CD4-positive, alpha-beta T cell treated with Interleukin-4 for 1 hour (primary cell): ENCODE measurements at regions not wholly inside any gene's neighbourhood (a gene's known extent, or its start where the extent isn't known, plus 50 kb on each side); places are given as distances from the start of the nearest gene placed in this dataset.
"Not testable (repeated sequence)": the region's sequence is repeated elsewhere in the genome, so short reads cannot be mapped to it uniquely, and the experiment has no call there.

Experiments used
- DNase-seq, 2 donors: peaks; one replicate each; pipeline ENCODE4 v3.0.0-alpha.2; 2020 to 2022

DNA sequence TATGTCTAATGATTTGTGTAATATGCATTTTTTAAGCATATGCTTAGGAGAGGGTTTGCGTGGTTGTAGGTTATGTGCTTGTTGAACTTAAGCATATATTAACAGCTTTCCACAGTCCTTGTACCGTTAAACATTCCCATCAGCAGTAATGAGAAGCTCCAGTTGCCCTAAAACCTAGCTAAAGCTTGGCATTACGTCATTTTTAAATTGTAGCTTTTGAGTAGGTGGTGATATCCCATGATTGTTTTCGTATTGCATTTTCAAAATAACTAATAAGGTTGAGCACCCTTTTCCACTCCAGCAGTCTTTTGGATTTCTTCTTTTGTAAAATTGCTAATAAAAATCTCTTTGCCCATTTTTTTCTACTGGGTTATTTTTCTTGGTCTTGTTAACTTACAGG, 453.1 kb upstream of the GCFC2 start:
- DNase-seq, result no peak

DNA sequence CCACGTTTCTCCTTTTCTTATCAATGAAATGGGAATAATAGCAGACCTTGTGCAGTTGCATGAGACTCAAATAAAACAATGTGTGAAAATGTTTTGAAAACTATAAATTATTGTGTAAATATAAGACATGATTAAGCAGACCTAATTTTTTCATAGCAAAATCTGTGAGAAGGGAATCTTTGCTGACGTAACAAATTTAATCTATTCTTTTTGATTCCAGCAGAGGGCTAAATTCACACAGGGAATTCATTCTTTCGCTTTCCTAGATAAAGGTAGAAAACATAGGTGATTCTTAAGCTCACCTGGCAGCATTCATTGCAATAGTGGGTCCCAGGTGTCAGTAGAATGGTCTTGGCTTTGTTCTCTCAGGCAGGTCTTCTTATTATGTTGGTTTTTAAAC, 450.0 kb upstream of the GCFC2 start:
- no peak for DNase-seq

DNA sequence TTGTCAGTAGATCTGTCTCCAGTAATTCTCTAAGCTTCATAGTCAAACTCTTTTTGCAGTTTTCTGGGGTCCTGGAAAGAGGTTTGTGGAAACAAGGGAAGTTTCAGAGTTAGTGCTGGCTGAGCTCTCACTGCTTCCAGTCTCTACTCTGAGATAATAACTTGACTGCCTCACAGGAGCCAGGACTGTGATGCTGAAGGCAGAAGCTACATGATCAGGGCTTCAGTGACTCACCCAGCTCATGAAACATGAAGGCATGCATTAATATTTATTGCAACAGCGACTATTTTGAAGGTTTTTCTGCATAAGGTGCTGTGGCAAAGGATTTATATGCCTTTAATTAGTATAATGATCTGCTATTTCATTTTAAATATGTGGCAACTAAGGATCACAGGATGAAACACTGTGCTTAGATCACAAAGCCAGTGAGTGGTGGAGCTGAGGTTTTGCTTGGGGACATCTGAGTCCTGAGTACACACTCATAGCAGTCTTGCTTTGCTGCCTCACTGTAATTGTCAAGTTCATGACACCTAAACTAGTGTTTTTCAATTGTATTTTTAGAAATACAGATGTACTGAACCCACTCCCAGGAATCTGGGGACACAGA, 448.4 kb upstream of the GCFC2 start:
- DNase-seq, result no peak

DNA sequence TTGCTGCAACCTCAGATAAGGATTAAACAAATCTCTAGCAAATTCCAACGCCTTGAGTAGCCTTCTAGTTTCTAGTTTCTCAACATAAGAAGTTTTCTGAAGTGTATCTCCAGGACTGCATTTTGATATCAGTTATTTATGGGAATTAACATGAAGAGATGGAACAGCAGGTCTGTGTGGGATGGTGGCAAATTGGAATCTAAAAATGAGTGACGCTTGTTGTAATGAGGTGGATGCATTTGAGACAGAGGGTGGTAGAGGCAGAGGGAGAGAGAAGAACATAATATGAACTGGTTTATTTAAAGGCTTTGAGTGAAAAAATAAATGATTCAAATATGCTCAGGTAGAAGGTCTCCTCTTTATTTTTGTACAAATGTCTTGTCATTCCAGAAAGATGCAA, 446.8 kb upstream of the GCFC2 start:
- DNase-seq, result no peak

DNA sequence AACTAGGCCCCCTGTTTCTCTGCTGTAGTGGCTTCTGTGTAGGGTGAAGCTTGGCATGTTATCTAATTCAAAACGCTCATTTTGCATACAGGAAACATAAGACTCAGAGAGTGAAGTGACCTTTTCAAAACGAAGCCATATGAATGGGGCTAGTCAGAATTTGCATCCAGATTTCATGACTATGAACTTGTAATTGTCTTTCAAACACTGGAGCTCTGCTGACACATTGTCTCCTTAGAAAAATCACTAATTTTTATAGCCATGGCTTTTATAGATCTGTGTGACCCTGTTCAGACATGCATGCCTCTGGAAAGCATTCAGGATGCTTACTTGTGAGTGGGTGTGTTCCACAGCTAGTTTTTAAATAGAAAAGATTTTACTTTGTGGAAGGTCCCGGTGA, 444.3 kb upstream of the GCFC2 start:
- DNase-seq, result no peak

DNA sequence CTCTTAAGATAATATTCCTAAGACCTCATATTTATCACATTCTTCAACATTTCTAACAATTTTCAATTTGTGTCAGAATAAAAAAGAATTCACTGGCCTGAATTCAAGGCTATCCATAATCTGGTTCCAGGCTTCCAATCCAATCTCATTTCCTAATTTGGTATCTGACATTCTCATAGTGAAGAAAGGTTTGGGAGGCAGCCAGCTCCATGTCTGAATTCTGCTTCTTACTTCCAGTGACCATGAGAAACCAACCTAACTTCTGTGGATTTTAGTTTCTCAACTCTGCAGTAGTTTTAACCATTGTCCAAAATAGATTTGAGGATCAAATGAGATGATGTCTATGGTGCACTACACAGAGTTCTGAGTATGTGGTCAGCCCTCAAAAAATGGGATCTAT, 439.1 kb upstream of the GCFC2 start:
- no peak for DNase-seq

DNA sequence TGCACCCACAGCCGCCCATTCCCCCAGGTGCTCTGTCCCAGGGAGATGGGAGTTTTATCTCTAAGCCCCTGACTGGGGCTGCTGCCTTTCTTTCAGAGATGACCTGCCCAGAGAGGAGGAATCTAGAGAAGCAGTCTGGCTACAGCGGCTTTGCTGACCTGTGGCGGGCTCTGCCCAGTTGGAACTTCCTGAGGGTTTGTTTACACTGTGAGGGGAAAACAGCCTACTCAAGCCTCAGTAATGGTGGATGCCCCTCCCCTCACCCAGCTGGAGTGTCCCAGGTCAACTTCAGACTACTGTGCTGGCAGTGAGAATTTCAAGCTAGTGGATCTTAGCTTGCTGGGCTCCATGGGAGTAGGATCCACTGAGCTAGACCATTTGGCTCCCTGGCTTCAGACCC, 428.6 kb upstream of the GCFC2 start:
- DNase-seq, result not testable (repeated sequence)

DNA sequence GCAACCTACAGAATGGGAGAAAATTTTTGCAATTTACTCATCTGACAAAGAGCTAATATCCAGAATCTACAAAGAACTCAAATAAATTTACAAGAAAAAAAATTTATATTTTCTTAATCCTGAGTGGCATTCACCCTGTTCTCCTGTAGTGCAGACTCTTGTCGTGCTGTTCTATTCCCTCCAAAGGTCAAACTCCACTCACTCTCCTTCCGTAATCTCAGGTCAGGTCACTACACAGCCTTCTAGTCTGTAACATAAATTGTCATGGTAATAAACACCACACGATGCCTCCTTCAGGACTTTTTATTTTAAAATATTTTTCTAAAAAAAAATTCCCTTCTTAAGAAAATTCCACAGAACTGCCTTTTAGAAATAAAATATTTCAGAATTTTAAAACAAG, 417.9 kb upstream of the GCFC2 start:
- DNase-seq, result no peak

DNA sequence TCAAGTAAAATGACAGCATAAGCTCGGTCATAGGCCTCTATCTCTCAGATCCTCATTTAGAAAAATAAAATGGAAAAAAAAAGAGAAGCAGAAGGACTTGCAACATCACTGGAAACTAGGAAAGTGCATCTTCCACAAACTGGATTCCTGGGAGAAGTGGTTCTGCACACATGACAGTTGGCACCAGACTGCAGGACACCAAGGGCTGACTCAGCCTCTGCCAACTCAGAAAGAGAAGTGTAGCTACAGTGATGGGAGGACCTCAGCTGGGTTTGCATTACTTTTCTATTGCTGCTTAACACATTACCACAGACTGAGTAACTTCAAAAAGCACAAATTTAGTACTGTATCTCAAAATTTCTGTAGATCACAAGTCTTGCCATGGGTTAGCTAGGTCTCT, 409.5 kb upstream of the GCFC2 start:
- no peak for DNase-seq

DNA sequence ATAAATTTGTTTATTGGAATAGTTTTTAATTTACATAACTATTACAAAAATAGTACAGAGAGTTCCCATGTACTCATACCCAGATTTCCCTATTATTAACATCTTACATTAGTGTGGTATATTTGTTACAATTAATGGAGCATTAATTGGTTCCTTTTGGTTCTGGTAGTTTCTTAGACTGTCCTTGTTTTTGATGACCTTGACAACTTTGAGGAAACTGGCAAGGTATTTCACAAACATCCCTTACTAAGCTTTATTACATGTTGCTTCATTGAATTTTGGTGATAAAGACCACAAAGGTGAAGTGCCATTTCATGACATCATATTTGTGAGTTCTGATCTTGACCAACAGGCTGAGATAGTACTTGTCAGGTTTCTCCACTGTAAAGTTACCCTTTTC, 379.0 kb upstream of the GCFC2 start:
- DNase-seq, result no peak

DNA sequence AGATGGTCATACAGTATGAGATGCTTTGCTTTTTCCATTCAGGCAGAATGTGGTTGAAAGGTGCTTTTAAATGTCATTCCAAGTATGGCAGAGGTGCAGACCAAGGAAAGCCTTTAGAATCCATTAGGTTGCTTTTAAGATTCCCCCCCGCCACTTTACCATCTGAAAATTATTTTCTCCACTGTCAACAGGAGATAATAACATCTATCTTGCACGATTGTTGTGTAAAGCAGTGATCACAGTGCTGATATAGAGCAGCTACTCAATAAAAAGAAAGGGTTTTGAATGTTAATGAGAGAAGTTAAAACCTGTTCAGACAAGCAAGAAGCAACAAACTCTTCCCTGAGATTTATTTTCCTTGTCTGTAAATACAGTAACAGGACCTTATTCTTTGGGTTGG, 372.5 kb upstream of the GCFC2 start:
- no peak for DNase-seq

DNA sequence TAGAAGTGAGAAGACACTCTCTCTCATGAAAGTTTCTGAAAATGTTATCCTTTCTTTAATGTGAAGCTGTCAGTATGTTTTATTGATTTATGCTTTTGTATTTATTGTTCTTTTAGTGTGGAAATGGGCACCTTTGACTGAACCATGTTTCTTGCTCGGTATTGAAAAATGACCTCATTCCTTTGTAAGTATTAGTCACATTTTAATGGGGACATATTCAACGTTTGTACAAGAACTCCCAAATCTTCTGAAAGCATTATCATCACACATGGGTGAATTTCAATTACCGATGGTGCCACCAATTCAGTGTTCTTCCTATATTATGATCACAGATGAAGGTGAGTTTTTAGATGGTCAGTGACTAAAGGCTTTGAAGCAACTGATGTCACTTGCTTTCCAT, 371.8 kb upstream of the GCFC2 start:
- no peak for DNase-seq

DNA sequence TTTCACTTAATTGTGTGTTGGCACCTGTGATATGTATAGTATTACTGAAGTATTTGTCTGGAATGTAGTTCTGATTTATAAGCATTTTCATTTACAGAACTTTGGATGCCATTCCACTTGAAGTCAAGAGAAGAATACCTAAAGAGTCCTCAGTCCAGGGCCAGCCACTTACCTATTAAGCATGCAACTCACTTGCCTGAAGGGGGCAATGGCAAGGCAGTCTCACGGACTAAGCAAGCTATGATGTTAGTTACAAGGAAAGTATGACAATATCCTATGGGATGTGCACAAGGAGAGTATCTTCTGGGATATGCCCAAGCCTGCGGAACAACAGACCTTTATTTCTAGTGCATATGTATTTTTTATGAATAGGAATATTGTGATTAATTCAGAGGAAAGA, 369.4 kb upstream of the GCFC2 start:
- no peak for DNase-seq

DNA sequence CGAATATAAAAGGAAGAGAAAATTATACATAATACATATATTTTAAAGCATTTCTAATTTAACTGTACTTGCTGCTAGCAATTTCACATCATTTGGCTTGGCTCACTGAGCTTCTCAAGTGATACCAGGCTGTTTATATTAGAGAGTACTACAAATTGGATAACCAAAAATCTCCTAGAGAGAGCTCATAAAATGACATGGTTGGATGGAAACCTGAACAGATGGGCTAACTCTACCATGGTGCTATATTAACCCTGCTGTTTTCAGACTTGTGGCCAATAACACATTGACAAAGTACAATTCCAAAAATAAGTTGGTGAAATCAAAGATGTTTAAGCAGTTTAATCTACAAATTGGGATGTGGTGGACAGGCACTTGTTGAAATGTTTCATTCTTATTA, 364.4 kb upstream of the GCFC2 start:
- no peak for DNase-seq

DNA sequence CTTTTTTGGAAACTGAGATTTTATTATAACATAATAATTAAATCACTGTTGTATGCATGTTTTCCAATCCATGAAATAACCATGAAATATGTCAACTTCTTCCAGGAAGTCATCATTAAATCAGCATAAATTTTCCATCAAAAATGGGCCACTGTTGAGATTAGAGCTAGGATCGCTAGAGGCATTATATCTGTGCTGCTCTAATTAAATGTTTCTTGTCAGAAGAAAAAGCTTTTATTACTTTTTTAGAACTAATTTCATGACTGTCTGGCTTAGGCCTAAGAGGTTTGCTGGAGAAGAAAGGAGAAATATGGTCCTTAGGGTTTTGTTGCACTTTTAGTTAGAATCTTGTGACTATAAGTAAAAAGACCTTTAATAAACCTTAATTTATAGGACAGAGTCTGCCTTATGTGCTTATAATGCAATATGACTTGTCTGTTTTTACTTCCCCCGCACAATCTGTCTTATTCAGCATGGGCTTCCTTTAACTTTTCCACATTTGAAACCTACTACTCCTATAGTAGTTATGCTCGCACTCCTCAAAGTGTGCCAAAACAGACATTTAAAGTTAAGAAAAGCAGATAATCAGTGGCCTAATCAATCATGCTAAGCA, 363.4 kb upstream of the GCFC2 start:
- DNase-seq, result no peak

DNA sequence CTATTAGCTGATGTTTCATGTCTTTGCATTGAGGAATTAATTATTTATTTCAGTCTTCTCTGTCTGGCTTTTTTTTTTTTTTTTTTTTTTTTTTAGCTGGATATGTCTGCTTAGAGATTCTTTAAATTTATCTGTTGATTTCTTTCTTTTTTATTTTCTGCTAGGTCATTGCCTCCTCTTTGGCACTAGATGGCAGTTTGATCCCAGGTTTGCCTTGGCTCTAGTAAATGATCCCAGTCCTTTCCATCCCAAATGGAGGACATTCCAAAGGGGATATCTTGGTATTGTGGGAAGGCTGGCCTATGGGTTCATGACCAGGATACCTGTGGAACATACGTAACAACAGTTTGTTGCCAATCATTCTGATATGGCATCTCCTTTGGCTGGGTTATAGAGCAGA, 339.5 kb upstream of the GCFC2 start:
- DNase-seq, result no peak

DNA sequence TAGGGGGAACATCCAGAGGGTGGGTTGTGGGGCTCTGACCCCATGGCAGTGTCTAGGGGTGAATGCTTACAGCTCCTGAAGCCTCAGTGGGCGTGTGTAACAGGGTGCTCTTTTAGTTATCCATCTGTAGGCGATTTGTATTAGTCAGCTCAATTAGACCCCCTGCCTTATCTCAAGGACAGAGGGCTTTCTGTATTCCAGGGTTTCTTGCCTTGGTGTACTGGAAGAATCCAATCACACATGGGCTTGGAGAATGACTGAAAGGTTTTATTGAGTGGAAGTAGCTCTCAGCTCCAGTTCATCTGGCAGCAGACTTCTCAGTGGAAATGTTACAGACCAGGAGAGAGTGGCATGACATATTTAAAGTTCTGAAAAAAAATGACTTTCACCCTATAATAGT, 334.0 kb upstream of the GCFC2 start:
- no peak for DNase-seq

DNA sequence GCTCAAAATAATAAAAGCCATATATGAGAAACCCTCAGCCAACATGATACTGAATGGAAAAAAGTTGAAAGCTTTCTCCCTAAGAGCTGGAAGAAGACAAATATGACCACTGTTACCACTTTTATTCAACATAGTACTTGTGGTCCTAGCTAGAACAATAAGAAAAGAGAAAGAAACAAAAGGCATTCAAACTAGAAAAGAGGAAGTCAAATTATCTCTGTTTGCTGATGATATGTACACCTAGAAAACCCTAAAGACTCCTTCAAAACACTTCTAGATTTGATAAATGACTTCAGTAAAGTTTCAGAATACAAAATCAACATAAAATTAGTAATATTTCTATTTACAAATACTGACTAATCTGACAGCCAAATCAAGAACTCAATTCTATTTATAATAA, 328.8 kb upstream of the GCFC2 start:
- no peak for DNase-seq

DNA sequence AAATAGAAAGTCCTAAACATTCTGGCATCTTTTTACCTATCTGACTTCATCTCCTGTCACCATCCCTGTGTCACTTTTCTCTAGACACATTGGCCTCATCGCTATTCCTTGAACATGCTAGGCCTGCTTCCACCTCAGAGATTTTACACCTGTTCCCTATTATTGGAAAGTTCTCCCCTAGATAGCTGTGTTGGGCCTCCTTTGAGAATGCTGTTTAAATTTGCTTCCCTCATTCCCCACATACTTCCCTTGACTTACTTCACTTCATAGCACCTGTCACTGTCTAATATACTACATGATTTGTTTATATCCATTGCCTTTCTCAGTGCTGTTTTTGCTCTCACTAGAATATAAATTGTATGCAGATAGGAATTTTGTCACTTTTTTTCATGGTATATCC, 317.0 kb upstream of the GCFC2 start:
- DNase-seq, result no peak

DNA sequence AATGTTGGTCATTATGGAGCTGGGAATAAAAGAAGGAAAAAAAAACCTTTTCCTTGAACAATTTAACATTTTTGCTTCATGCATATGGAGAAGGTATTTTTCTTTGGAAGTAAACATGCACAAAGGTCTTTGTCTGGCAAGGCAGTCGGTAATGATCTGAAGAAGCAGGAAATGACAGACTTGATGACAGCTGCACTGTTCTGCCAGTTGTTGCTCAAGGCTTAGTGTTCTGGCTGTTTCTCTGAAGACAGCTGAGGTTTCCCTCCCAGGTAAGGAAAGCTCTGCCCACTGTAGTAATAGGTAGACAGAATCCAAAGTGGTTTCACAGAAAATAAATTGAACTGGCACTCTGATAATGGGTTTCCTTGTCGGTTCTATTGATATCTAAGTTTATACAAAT, 308.4 kb upstream of the GCFC2 start:
- DNase-seq, result no peak

DNA sequence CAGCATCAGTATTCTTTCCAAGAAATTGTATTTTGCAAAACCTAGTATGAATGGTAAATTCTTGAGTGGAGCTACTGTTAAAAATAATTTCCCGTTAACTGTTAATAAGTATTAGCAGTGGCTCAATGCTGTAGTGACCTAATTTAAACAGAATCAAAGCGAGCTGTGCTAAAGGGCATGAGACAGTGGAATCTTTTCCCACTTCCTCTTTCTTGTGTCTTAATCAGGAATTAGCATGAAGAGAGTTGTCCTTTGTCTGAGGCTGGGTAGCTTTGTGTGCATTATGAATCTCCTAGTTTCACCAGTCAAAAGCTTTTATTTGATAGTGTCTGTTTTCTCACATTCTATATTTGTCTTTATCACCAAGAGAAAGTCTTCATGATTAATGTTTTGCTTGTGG, 298.8 kb upstream of the GCFC2 start:
- no peak for DNase-seq

DNA sequence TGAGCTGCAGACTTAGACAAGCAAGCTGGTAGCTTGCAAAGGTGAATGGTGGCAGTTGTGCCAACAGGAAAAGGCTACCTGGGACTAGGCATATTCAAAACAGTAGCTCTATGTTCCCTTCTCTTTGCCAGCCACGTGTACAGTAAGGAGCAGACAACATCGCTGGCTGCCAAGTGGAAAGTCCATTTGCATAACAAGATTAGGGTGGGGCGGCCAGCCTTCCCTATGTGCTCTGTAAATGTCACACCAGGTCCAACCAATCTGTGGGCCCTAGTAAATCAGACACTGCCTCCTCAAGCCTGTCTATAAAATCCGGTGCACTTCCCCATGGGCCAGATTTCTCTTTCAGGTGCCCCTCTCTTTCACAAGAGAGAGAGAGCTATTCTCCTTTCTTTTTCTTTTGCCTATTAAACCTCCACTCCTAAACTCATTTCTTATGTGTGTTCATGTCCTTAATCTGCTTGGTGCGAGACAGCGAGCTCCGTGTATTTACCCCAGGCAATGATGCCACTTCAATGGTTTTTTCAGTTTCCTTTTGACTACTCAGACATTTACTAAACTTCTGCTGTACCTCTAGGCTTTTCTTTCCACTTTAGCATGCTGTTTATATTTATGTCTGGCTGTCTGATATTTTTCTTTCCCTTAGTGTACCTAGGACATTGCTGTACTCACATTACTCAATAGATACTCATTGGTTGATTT, 297.4 kb upstream of the GCFC2 start:
- DNase-seq, result no peak

DNA sequence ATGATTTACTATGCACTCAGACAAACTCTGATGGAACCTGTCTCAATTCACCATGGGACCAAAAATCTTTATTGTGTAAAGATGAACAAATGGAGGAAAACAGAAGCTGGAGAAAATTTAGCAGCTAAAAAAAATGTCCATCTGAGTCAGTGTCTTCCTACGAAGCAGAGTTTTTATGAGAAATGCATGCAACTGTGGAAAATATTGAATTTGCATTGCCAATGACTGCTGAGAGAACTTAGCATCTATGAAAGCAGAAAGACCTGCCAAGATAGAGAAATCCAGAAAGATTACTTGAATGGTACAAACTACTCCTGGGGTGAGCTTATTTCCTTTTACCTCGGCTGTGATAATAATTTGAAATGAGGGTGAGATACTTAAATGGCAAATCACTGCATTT, 289.7 kb upstream of the GCFC2 start:
- no peak for DNase-seq

DNA sequence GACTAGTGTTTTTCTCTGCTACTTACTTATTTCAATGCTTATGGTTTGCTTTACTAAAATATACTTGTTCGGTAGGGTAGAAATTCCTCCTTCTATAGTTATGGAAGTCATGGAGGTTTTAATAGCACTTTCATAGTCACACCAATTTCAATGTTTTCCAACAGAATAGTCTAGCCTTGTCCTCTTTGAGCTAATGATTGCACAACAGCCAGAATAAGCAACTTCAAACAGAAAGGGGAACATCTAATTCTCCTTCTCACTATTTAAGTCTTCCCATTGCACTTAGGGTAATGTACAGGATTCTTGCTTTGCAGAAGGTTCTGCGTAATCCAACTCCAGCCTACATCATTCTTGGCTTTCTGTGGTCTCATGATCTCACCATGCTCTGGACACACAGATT, 287.7 kb upstream of the GCFC2 start:
- no peak for DNase-seq

DNA sequence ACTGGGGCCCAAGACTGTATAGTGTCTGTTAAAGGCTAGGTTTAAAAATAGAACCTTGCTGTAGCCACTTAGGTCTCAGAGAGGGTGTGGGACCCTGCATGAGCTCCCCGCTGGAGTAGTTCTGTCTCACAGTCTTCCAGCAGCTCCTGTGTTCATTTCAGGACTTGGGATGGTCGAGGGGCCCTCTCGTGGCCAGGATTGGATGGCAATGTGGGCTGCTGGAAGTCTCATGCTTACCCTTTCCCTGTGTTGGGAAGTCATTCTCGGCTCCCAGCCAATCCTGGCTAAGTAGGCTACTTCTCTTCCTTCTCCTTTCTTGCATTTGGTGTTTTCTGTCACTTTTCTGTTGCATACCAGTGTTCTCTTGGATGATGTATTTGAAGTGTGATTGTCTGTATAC, 284.0 kb upstream of the GCFC2 start:
- DNase-seq, result no peak
